NT2/D1 (cell line): ENCODE measurements at regions not wholly inside any gene's neighbourhood (a gene's known extent, or its start where the extent isn't known, plus 50 kb on each side); places are given as distances from the start of the nearest gene placed in this dataset.

Experiments used
- DNase-seq: peaks from one replicate; pipeline ENCODE4 v3.0.0-alpha.2; 2011; ENCODE audit warnings: low read depth, low spot score
- H3K27me3 ChIP-seq: 2 replicates; pipeline ENCODE4 v1.6.0; 2011; ENCODE audit warnings: mild to moderate bottlenecking; ENCODE audit not compliant: insufficient read length, insufficient read depth
- H3K36me3 ChIP-seq: 2 replicates; pipeline ENCODE4 v1.6.1; 2011; ENCODE audit warnings: mild to moderate bottlenecking, low read length, mixed read lengths; ENCODE audit not compliant: insufficient read depth, insufficient read length
- H3K4me1 ChIP-seq: 2 replicates; pipeline ENCODE4 v1.5.1; 2011; ENCODE audit not compliant: insufficient read depth, insufficient read length
- H3K4me3 ChIP-seq: 2 replicates; pipeline ENCODE4 v1.5.1; 2011; ENCODE audit warnings: low read depth; ENCODE audit not compliant: insufficient read length
- H3K9ac ChIP-seq: 2 replicates; pipeline ENCODE4 v1.6.0; 2011; ENCODE audit warnings: low read depth; ENCODE audit not compliant: insufficient read length
- H3K9me3 ChIP-seq: 2 replicates; pipeline ENCODE4 v1.5.1; 2011; ENCODE audit warnings: mild to moderate bottlenecking, low read length; ENCODE audit not compliant: insufficient read depth
- SUZ12 ChIP-seq: IDR thresholded peaks from 2 replicates; pipeline ENCODE4 v1.6.1; 2011; ENCODE audit not compliant: insufficient read length, insufficient read depth; ENCODE audit errors: extremely low read depth
- YY1 ChIP-seq: IDR thresholded peaks from 2 replicates; pipeline ENCODE4 v1.6.1; 2011; ENCODE audit not compliant: insufficient read length, insufficient read depth
- ZNF274 ChIP-seq: IDR thresholded peaks from 2 replicates; pipeline ENCODE4 v1.6.1; 2011; ENCODE audit warnings: mild to moderate bottlenecking, low read depth, low read length

DNA sequence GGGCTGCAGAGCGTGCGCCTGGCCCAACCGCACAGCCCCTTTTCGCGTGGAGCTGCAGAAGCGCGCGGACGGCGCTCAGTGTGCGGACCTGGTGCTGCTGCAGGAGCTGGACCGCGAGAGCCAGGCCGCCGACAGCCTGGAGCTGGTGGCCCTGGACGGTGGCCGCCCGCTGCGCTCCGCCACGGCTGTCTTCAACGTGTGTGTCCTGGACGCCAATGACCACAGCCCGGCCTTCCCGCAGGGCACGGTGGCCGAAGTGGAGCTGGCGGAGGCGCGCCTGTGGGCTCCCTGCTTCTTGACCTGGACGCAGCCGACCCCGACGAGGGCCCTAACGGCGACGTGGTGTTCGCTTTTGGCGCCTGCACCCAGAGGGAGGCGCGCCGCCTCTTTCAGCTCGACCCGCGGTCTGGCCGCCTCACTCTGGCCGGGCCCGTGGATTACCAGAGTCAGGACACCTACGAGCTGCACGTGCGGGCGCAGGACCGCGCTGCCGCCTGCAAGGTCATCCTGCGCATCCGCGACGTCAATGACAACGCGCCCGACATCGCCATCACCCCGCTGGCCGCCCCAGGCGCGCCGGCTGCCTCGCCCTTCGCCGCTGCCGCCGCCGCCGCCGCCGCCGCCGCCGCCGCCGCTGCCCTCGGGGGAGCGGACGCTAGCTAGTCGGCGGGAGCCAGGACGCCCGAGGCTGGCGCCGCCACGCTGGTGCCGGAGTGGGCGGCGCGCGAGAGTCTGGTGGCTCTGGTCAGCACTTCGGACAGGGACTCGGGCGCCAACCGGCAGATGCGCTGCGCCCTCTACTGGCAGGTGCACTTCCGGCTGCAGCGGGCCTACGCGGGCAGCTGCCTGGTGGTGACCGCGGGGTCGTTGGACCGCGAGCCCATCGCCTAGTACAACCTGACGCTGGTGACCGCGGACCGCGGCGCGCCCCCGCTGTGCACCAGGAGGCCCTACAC, 172.2 kb downstream of the OLFM4 start:
- H3K9me3 ChIP-seq = no peaks in the 10 kb centered on the region
- no peak overlapping the region for H3K9ac ChIP-seq
- H3K27me3 ChIP-seq = peaks cover 7% of the 10 kb centered on the region
- TF ChIP-seq ZNF274 = no peak
- TF ChIP-seq YY1 = no peak
- TF ChIP-seq SUZ12 = no peak
- DNase-seq = peak; percentile 47
- no peaks in the 10 kb centered on the region for H3K4me1 ChIP-seq
- H3K4me3 ChIP-seq = no peak overlapping the region
- H3K36me3 ChIP-seq = no peaks in the 10 kb centered on the region

DNA sequence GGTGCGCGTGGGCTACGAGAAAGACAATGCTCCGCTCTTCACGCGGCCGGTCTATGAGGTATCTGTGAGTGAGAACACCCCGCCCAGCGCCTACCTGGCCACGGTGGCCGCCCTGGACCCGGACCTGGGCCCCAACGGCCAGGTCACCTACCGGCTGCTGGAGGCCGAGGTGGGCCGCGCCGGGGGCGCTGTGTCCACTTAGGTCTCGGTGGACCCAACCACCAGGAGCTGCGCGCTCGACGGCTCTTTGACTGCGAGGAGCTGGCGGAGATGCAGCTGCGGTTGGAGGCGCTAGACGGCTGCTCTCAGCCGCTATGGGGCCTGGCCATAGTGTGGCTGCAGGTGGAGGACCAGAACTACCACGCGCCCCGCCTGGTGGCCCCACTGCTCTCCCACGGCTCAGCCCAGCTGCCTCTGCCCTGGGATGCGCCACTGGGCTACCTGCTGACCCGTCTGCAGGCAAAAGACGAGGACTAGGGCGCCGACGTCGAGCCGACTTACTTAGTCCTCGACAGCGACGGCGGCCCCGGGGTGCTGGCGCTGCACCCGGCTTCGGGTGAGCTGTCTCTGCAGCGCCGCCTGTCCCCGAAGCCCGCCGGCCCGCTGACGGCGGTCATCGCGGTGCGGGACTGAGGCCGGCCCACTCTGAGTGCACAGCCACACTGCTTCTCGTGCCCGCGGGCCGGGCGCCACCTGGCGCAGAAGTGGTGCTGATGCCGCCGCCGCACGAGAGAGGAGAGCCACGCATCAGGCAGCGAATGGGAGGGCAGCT, 173.0 kb downstream of the OLFM4 start:
- Histone ChIP-seq H3K9me3 (no peaks in the 10 kb centered on the region), H3K9ac (no peak overlapping the region), H3K4me3 (no peak overlapping the region), H3K36me3 (no peaks in the 10 kb centered on the region), H3K27me3 (peaks cover 7% of the 10 kb centered on the region), H3K4me1 (no peaks in the 10 kb centered on the region)
- TF ChIP-seq YY1 = no peak
- no peak for TF ChIP-seq ZNF274
- TF ChIP-seq SUZ12 = no peak
- no peak for DNase-seq

DNA sequence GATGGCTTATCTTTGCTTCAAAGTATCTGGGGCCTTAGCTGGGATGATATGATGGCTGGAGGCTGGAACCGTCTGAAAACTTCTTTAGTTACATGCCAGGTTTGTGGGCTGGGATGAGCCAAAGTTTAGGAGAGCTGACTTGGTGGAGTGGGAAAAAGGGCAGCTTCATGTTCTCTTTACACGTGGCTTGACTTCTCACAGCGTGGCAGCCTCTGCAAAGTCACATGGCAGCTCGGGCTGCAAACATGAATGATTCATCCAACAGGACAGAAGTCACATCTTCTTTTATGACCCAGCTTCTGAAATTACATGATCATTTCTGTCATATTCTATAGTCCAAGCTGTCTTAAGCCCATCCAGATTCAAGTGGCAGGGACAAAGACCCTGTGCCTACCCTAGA, 176.0 kb downstream of the OLFM4 start:
- Histone ChIP-seq H3K27me3 (peaks cover 7% of the 10 kb centered on the region), H3K4me1 (no peaks in the 10 kb centered on the region), H3K9me3 (no peaks in the 10 kb centered on the region), H3K9ac (no peak overlapping the region), H3K36me3 (no peaks in the 10 kb centered on the region), H3K4me3 (no peak overlapping the region)
- DNase-seq = no peak
- no peak for TF ChIP-seq YY1
- no peak for TF ChIP-seq ZNF274
- no peak for TF ChIP-seq SUZ12

DNA sequence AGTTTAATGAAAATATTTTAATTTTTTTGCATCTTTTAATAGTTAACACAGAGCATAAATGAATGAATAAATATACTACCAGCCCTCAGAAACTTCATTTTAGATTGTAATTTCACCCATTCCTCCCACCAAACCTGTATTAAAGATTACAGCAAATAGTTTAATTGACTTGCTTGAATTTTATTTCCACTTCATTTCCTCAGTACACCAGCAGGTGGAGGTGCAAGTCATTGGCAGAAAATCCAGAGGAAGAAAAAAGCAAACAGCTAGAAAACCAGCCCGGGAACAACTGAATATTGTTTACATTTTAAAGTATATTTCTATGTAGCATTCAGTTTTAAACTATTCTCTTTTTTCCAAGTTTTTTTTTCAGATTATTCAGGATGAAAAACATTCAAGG, 177.8 kb downstream of the OLFM4 start:
- no peak for DNase-seq
- no peak overlapping the region for H3K4me3 ChIP-seq
- TF ChIP-seq YY1 = no peak

DNA sequence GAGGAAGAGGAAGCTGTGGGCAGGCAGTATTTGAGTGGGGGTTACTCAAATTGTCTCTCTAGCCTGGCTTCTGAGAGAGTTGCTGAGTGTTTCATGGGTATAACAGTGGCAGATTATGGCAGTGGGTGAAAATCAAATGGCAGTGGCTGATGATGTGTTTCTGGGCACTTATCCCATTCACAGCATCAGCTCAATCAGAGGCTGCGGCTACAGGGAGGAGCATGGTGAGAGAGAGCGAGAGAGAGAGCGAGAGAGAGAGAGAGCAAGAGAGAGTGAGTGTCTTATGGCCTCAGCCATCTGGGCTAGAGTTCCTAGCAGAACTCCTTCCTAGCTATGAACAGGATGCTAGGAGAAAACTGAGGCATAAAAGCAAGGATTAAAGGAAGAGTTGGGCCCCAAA, 178.9 kb downstream of the OLFM4 start:
- DNase-seq = no peak
- TF ChIP-seq ZNF274 = no peak
- no peak for TF ChIP-seq YY1
- no peak for TF ChIP-seq SUZ12
- Histone ChIP-seq H3K9ac (no peak overlapping the region), H3K27me3 (no peaks in the 10 kb centered on the region), H3K4me1 (no peaks in the 10 kb centered on the region), H3K36me3 (no peaks in the 10 kb centered on the region), H3K9me3 (no peaks in the 10 kb centered on the region), H3K4me3 (no peak overlapping the region)

More for the DNA sequence above, 177.8 kb downstream of the OLFM4 start:
- H3K27me3 ChIP-seq = no peaks in the 10 kb centered on the region
- H3K9ac ChIP-seq = no peak overlapping the region
- no peaks in the 10 kb centered on the region for H3K4me1 ChIP-seq
- no peaks in the 10 kb centered on the region for H3K36me3 ChIP-seq
- H3K9me3 ChIP-seq = no peaks in the 10 kb centered on the region

DNA sequence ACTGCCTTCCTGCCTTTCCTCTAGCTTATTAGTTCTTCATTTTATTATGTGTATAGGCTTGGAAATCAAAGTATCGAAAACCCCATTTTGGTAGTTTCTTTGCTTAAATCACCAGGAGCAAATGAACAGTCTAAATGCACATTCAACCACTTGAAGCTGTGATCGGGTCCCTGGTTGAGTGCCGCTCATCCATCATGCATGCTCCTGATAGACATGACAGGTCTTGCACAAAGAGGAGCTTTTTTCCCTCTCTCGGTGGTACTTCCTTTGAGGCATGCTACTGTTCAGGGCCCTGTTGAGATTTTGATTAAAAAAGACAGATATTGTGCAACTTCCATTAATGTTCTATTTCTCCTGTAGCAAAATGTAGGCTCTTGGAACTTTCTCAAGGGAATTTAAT, 185.8 kb downstream of the OLFM4 start:
- Histone ChIP-seq H3K36me3 (no peaks in the 10 kb centered on the region), H3K27me3 (no peaks in the 10 kb centered on the region), H3K4me1 (no peaks in the 10 kb centered on the region), H3K4me3 (no peak overlapping the region), H3K9me3 (no peaks in the 10 kb centered on the region), H3K9ac (no peak overlapping the region)
- TF ChIP-seq YY1 (no peak), ZNF274 (no peak), SUZ12 (no peak)
- no peak for DNase-seq

DNA sequence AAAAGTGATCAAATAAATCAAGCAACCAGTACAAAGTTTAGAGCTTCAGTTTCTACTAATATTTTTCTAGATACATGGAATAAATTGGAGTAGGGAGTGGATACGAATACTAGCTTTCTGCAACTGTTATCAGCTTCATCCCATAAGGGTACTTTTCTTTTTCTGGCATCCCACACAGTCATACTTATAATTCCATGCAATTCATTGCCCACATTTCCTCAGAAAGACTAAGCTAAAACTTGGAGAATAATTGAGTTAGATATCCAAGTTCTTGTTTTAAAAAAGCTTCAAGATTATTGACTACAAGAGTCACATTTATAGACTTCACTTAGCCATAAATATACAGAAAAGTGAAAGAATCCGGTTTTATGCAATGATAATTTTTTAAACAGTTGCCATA, 186.9 kb downstream of the OLFM4 start:
- no peak for TF ChIP-seq ZNF274
- no peak for TF ChIP-seq YY1
- TF ChIP-seq SUZ12 = no peak
- no peaks in the 10 kb centered on the region for H3K27me3 ChIP-seq
- no peaks in the 10 kb centered on the region for H3K9me3 ChIP-seq
- no peak overlapping the region for H3K4me3 ChIP-seq
- DNase-seq = no peak
- no peaks in the 10 kb centered on the region for H3K36me3 ChIP-seq
- no peaks in the 10 kb centered on the region for H3K4me1 ChIP-seq
- H3K9ac ChIP-seq = no peak overlapping the region
